GM23338 (cell line): ENCODE measurements at regions not wholly inside any gene's neighbourhood (a gene's known extent, or its start where the extent isn't known, plus 50 kb on each side); places are given as distances from the start of the nearest gene placed in this dataset.

ENCODE experiments used
- CREB1 ChIP-seq: fragments of 250-450 bp; sonication (Bioruptor Pico); IDR thresholded peaks from 2 replicates; pipeline ENCODE4 v1.5.0; 2020; ENCODE audit warnings: low read depth, mild to moderate bottlenecking, moderate library complexity
- CTCF ChIP-seq, 2 experiments: fragments of 200-600 bp in 1 of 2; sonication (generic) in 1 of 2; conservative IDR thresholded peaks; 2 replicates each; pipeline versions ENCODE4 v1.5.1 to v1.6.1; 2016 to 2017; ENCODE audit warnings: antibody characterized with exemption in 2 of 2, low read depth in 2 of 2, mild to moderate bottlenecking in 2 of 2, moderate library complexity in 1 of 2
- ETS1 ChIP-seq: IDR thresholded peaks from 2 replicates; pipeline ENCODE4 v1.6.1; 2016; ENCODE audit warnings: antibody characterized with exemption
- EZH2 ChIP-seq: fragments of 200-600 bp; sonication (generic); IDR thresholded peaks from one replicate; pipeline ENCODE4 v1.8.0; 2017; ENCODE audit warnings: antibody characterized with exemption, mild to moderate bottlenecking, low read depth; ENCODE audit not compliant: unreplicated experiment
- EZH2phosphoT487 ChIP-seq: fragments of 200-600 bp; sonication (generic); IDR thresholded peaks from one replicate; pipeline ENCODE4 v1.8.1; 2018; ENCODE audit warnings: antibody characterized with exemption; ENCODE audit not compliant: unreplicated experiment
- JUNB ChIP-seq: IDR thresholded peaks from one replicate; pipeline ENCODE4 v1.6.1; 2016; ENCODE audit warnings: antibody characterized with exemption; ENCODE audit not compliant: unreplicated experiment
- NANOG ChIP-seq: IDR thresholded peaks from 2 replicates; pipeline ENCODE4 v1.6.1; 2016; ENCODE audit warnings: antibody characterized with exemption, borderline replicate concordance
- POLR2AphosphoS5 ChIP-seq: IDR thresholded peaks from 2 replicates; pipeline ENCODE4 v1.6.1; 2016; ENCODE audit warnings: antibody characterized with exemption, low read depth
- REST ChIP-seq: IDR thresholded peaks from one replicate; pipeline ENCODE4 v1.6.1; 2018; ENCODE audit warnings: antibody characterized with exemption; ENCODE audit not compliant: unreplicated experiment
- ZNF114 ChIP-seq: fragments of 250-450 bp; sonication (Bioruptor Pico); IDR thresholded peaks from 2 replicates; pipeline ENCODE4 v1.5.0; 2020; ENCODE audit warnings: mild to moderate bottlenecking, moderate library complexity
- ZNF331 ChIP-seq: fragments of 250-450 bp; sonication (Bioruptor Pico); IDR thresholded peaks from 2 replicates; pipeline ENCODE4 v1.5.0; 2020; ENCODE audit warnings: low read depth, mild to moderate bottlenecking, moderate library complexity

GRCh38 chr1:81364088-81364487, 436.6 kb upstream of the ADGRL2 start:
- TF ChIP-seq CTCF (conservative IDR thresholded peaks at IDR 0.05; ENCODE audit: low read depth in 2 of 2) (no peak), NANOG (no peak), EZH2 (no peak), REST (no peak), POLR2AphosphoS5 (no peak), JUNB (no peak), EZH2phosphoT487 (no peak), CREB1 (CRISPR knock-in tag) (no peak), ZNF114 (CRISPR knock-in tag) (no peak), ETS1 (no peak), ZNF331 (no peak)
